T47D (cell line): ENCODE measurements at regions not wholly inside any gene's neighbourhood (a gene's known extent, or its start where the extent isn't known, plus 50 kb on each side); places are given as distances from the start of the nearest gene placed in this dataset.
"Not testable (repeated sequence)": the region's sequence is repeated elsewhere in the genome, so short reads cannot be mapped to it uniquely, and the experiment has no call there.

Experiments used
- DNase-seq, 2 experiments: peaks; one replicate each; pipeline versions ENCODE4 v3.0.0 to v3.0.0-alpha.2; 2011 to 2012; ENCODE audit warnings: low read depth in 1 of 2, low spot score in 1 of 2
- JUND ChIP-seq: IDR thresholded peaks from 2 replicates; pipeline ENCODE4 v1.6.1; 2012; ENCODE audit warnings: low read depth
- in situ Hi-C: cut with HindIII; loops from 2 replicates; pipeline ENCODE4 v1.10.0; 2016; ENCODE audit warnings: low sequenced_read_pairs, low pct_unique_long_range_greater_than_20kb

DNA sequence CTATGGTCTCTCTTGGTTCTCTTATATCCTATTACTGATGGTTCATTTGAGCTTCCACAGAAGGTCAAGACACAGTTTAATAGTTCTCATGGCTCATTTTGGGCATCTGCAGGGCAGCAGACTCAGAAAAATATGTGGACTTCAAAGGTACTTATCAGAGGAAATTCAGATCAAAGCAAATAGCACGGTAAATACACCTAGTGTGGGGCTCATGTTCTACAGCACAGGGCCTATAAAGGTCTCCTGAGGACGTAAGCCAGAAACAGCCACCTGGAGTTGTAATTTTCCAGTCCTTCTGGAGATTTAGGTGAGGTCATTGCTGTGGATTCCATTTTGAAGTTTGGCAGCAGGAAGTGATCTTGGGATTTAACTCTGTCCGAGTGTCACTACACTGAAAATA lies 134.5 kb upstream of the SGO1 start:
- in situ Hi-C loops = no loop called here
- no peak for DNase-seq
- TF ChIP-seq JUND = no peak

DNA sequence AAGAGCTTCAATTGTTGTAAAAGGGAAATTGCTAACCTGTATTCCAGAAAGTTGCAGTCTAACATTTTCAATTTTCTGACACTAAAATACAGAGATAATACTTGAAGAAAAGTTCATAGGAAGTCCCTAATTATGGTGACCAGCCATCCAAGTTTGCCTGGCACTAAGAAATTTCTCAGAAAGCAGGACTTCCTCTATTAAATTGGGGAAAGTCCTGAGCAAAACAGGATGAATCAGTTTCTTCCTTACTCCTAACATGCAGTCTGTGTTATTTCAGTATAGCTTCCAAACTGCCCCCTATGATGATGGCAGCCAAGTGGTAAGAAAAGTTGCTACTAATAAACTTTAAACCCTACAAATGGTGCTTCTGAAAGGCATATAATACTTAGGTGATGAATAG lies 133.5 kb upstream of the SGO1 start:
- TF ChIP-seq JUND = no peak
- DNase-seq = no peak
- in situ Hi-C loops = no loop called here

DNA sequence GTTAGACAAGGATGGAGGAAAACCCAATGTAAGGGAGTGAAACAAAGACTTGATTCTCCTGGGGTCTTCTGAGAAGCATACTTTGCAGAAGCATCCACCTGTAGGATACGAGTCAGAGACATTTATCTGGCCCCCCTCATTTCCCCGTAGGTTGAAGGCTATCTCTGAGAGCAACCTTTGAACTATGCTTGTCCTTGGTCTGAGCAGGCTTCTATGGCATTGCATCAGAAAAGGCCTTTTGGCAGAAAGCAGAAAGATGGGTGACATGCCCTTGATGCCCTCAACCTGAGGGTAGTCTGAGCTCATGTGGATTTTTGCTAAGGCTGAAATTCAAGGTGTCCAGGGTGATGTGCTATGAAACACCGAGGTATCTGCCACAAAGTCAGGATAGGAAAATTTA lies 131.6 kb upstream of the SGO1 start:
- DNase-seq = no peak
- in situ Hi-C loops = no loop called here
- no peak for TF ChIP-seq JUND

DNA sequence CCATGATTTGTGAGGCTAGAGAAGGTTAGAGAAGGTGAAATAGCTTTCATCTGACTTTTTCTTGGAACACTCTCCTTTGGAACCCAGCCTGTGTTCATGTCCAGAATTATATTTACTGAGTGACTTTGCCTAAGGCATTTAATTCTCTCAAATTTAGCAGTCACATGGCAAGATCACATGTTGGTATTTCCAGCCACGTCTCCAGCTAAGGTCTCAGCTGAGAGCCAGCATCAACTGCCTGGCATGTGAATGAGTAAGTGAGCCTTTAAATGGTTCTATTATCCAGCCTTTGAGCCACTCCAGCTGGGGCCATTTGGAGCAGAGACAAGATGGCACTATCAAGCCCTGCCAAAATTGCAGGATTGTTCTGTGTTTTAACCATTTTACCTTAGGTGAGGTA lies 130.2 kb upstream of the SGO1 start:
- DNase-seq = peak in 1 of 2 experiments; percentile 52
- no peak for TF ChIP-seq JUND
- in situ Hi-C loops = no loop called here

DNA sequence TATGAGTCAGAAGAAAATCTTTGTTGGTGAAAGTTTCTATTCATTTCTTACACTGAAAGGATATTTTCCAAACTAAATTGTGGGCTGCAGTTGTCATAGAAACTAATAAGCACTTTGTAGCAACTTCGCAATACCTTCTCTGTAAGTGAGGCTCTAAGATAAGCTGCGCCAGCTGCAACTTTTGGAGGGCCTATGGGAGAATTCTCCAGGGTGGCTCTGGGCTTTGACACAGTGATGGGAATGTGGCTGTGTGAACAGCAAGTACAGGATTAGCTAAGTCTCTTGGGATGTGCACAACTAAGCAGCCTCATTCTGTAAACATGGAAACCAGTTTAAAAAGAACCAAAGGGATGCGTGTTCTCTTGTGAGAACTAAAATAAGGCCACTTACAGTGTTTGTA lies 124.6 kb upstream of the SGO1 start:
- TF ChIP-seq JUND = no peak
- DNase-seq = no peak
- in situ Hi-C loops = no loop called here

DNA sequence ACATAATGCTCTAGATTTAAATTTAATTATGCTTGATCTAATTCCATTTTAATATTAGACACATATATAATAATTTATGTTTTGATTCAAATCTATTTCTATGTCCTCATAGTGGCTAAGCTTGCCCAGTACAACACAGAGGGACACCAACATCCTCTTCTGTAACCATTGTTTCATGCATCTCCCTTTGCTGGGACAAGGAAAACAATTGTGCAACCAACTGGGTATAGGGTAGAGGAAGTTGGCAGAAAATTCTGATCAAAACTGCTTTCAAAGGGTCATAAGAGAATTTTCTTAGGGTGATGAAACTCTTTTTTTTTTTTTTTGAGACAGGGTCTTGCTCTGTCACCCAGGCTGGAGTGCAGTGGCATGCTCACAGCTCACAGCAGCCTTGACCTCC lies 121.4 kb upstream of the SGO1 start:
- no peak for TF ChIP-seq JUND
- DNase-seq = no peak
- in situ Hi-C loops = no loop called here

DNA sequence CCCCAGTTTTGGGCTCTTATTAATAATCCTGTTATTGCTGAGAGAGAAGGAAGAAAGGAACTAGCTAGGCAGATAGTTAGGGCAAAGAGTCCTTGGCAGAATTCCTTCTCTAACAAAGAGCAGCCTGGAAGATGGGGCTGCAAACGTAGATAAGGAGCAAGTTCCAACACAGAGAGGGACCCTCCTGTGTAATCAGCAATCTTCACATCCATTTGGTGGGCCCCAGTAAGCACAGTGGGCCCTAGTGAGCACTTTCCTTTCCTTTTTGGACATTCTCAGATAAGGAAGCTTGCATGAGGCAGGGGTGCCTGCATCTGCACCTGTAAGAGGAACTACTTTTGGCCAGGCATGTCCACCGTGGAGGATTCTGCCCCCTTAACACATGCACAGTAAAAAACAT lies 119.6 kb upstream of the SGO1 start:
- no peak for TF ChIP-seq JUND
- in situ Hi-C loops = no loop called here
- no peak for DNase-seq

DNA sequence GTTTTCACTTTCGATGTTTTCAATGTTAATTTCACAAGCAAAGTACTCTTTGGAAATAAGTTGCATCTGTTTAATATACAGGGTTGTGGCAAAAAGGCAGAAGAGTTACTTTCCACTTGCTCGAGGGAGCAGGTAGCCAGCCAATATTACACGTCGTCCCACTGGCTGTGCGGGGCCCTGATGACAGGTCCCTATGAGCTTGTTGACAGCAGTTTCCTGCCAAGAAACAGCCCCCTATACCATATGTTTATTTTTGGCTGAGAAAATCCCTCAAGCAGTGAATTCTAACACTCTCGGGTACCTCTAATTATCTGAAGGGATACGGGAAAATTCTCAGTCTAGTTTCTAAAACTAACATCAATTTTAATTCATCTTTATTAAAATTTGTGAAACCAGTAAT lies 116.8 kb upstream of the SGO1 start:
- in situ Hi-C loops = no loop called here
- DNase-seq = no peak

DNA sequence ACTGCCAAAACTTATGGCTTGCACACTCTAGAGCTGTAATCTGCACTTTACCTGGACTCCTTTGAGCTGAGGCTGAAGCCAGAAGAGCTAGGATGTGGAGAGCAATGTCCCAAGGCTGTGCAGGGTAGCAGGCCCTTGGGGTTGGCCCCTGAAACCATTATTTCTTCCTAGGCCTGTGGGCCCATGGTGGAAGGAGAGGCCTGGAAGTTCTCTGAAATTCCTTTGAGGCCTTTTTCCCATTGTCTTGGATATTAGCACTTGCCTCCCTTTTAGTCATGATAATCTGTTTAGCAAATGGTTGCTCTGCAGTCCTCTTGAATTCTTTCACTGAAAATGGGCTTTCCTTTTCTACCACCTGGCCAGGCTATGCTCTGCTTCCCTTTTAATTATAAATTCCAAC lies 102.0 kb upstream of the SGO1 start:
- in situ Hi-C loops = no loop called here
- DNase-seq = no peak
- no peak for TF ChIP-seq JUND

More for the DNA sequence above, 116.8 kb upstream of the SGO1 start:
- no peak for TF ChIP-seq JUND

DNA sequence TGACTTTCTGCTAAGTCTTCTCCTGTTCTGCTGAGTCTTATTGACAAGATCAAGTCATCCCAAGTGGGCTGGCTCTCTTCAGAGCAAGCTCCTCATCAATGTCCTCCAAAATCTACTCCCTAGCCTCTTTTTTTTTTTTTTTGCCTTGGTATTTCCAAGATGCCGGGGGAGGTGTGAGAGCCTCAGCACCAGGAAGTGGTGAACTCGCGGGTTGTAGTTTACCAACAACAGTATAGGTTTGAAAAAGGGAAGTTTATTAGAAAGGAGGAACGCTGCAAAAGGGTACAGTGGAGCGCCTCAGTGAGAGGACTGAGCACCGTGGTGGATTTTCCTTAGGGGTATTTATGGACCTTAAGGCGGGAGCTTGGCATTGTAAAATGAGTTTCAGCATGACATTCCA lies 94.3 kb upstream of the SGO1 start:
- no peak for TF ChIP-seq JUND
- in situ Hi-C loops = no loop called here
- DNase-seq = no peak

DNA sequence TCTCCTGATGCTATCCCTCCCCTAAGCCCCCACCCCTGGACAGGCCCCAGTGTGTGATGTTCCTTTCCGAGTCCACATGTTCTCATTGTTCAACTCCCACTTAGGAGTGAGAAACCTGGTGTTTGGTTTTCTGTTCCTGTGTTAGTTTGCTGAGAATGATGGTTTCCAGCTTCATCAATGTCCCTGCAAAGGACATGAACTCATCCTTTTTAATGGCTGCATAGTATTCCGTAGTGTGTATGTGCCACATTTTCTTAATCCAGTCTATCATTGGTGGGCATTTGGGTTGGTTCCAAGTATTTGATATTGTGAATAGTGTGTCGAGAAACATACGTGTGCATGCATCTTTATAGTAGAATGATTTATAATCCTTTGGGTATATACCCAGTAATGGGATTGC lies 80.0 kb upstream of the SGO1 start:
- DNase-seq, in situ Hi-C loops: not testable (repeated sequence)

DNA sequence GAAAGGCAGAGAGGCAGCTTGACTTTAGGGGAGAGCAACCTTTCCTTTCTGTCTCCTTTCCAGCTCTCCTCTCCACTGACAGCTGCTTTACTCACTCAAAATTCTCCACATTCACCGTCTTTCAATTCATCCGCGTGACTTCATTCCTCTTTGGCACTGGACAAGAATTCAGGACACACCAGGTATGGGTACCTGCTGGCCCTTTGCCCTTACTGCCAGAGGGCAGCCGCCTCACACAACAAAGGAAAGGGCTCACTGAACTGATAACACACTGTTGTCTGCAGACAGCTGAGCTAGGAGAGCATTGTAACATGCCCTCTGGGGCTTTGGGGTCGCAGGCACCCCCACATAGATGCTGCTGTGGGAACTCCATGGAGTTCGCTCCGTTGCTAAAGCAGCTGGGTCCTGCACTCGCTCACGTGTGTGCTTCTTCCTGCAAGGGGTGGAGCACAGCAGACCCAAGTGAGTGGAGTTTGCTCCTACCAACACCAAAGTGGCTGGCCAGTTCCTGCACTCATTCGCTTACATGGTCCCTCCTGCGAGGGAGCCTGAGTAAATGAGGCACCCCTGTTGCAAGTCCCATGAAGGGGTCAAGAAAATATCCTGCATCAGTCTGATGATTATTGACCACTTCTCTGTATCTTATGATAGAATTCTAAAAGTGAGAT lies 79.0 kb upstream of the SGO1 start:
- TF ChIP-seq JUND = no peak
- in situ Hi-C loops = no loop called here
- no peak for DNase-seq

DNA sequence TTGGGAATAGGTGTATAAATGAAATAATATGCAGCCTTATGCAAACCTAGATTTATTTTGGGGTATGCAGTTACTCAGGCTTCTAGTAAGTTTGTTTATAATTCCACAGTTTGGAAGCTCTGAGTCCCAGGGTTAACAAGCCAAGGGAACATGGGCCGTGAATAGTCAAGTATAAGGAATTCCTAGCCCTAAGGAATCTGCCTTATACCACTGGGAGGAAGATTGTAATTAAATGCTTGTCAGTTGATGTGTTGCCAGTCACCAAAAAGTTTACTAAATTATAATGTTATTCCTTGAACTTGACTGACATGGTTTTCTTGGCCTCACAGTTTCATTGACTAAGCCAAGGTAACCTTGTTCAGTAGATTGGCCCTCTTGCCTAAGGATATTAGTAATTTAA lies 72.4 kb upstream of the SGO1 start:
- in situ Hi-C loops = no loop called here
- no peak for TF ChIP-seq JUND
- DNase-seq = no peak

DNA sequence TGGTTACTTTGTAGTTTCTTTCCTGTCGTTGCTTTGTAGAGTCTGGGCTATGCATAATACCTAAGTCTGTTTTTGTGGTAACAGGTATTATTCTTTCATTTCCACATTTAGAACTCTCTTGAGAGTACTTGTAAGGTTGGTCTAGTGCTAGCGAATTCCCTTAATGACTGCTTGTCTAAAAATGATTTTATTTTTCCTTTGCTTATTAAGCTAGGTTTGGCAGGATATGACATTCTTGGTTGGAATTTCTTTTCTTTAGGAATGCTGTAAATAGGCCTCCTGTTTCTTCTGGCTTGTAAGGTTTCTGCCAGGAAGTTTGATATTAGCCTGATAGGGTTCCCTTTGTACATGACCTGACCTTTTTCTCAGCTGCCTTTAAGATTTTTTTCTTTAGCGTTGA lies 70.1 kb upstream of the SGO1 start:
- TF ChIP-seq JUND = no peak
- no peak for DNase-seq

More for the DNA sequence above, 70.1 kb upstream of the SGO1 start:
- in situ Hi-C loops = no loop called here
